ENCODE measurements at regions not wholly inside any gene's neighbourhood (a gene's known extent, or its start where the extent isn't known, plus 50 kb on each side); places are given as distances from the start of the nearest gene placed in this dataset.
A peak's percentile ranks its signal among the peaks of the same experiment; 100 is the strongest.

DNA sequence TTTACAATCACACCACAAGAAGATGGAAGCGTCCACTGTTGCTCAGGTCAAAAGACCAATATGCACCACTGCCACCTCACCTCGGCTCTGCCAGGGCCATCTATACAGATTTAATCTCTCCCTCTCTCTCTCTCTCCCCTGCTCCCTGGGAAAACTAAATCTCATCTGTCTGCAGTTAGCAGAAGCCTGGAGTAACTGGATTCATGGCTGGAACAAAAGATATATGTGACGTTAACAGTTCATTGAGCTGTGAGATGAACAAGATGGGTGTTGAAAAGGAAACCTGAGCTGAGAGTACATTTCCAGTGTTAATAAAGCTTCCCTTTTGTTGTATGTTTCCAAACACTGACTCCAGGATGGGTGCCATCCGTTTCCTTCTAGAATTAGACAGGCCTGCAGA lies 369.7 kb downstream of the CDK5RAP2 start:
- no peak for DNase-seq

- DNase-seq: no peak
Observed at GRCh38 chr9:120202856-120203654, 376.9 kb downstream of the CDK5RAP2 start.

GRCh38 chr9:120198027-120198426 lies 381.9 kb downstream of the CDK5RAP2 start:
- no peak for DNase-seq

DNA sequence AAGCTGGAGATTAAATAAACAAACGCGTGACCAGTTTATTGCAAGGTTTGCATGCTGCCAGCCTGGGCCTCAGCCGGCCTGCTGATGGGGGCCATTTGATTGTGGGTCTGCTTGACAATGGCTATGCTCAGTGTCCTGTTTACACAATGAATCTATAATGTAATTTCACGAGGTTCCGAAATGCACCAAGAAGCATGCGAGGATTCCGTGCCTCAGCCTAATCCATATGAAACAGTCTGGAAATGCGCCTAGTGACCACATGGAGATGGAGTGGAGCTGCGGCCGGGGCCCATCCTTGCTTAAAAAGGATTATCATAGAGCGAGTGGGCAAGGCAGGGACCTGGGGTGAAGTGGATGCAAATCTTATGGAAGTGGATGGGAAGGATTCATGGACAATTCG lies 382.4 kb downstream of the CDK5RAP2 start:
- no peak for DNase-seq

DNA sequence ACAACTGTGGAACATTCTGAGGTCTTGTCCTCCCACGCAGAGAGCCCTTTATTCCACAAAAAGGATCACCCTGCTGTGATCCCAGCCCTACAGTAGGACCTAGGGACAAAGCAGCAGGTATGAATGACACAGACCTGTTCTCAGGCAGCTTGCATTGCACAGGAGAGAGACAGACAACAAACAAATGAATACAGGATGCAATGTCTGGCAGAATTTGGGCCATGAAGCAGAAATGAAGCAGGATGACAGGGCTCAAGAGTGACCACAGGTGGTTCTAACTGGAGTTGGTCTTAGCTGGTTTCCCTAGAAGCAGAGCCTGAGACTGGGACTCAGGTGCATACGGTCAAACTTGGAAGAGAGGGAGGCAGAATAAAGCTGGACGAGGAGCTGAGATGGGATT lies 388.8 kb downstream of the CDK5RAP2 start:
- DNase-seq: no peak

- no peak for DNase-seq
Observed at GRCh38 chr9:120187758-120188157, 392.2 kb downstream of the CDK5RAP2 start.

DNA sequence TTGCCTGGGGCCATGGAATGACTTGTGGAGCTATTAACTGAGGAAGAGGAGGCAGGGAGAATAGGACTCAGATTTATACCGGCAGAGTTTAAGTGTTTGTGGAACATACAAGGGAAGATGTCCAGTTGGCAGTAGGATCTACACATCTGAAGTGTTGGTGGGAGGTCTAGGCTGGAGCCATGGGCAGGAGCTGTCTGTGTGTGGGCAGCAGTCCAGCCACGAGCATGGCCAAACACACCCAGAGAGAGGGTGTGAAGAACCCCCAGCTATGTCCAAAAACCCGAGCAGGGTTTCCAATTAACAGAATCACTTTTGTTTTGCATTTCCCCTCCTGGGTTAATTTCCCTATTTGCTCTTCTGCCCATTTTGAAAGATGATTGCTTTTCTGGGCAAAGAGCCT lies 393.7 kb downstream of the CDK5RAP2 start:
- DNase-seq: no peak

DNA sequence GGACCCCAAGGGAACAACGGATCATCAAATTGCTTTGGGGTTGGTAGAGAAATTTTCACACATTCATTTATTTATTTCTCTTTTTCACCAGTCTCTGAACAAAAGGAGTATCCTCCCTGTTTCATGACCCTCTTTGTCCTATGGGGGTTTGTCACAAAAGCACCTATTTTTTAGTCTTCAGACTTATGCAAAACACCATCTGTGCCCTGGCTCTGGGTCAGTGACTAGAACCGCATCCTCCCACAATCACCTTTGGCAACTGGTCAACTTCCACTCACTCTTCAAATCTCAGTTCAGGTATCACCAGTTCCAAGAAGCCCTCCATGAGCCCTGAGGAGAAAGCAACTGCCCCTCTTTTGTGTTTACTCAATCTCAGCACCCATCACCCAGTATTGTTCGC lies 395.7 kb downstream of the CDK5RAP2 start:
- peak in 1 of 2 experiments; percentile 42 for DNase-seq

DNA sequence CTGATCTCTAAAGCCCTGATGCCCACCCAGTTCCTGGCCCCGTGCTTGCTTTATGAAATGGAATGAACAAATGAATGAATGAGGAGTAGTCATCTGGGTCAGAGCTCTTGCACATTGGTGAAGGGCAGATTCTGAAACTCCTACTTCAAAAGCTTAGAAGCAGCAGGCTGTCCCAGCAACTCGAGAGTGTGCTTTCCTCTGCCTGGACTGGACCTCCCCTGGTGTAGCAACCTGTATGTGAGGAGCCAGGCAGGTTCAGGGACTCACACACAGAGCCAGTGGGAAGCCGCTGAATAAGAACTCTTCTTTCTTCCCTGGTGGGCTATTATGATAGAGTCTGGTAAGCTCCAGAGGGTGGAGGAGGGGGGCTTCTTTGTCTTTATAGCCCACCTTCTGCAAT lies 396.4 kb downstream of the CDK5RAP2 start:
- no peak for DNase-seq

- no peak for DNase-seq
Observed at GRCh38 chr9:120182011-120182410, 398.0 kb downstream of the CDK5RAP2 start.

DNA sequence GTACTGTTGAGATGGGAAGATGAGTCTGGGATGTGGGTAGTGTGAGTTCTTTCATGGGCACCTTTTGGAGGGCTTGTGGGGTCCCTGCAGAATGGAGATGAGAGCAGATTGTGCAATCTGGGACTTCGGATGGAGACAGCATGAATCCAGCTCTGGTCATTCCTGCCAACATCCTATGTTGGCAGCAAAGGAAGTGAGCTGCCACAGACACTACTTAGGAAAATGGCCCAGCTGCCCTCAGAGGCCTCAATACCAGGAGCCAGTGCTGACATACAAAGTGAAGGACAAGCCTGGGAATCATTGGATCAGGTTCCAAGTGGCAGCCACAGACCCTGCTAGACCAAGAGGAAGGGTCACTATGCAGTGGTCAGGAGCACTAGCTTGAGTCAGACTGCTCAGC lies 402.8 kb downstream of the CDK5RAP2 start:
- DNase-seq: no peak

- DNase-seq: peak in 1 of 2 experiments; percentile 56
Observed at GRCh38 chr9:120175031-120175430, 404.9 kb downstream of the CDK5RAP2 start.

- DNase-seq: peak; percentile 34 to 74
Observed at GRCh38 chr9:120161776-120162175, 418.2 kb downstream of the CDK5RAP2 start.

- no peak for DNase-seq
Observed at GRCh38 chr9:120158221-120158620, 421.7 kb downstream of the CDK5RAP2 start.

DNA sequence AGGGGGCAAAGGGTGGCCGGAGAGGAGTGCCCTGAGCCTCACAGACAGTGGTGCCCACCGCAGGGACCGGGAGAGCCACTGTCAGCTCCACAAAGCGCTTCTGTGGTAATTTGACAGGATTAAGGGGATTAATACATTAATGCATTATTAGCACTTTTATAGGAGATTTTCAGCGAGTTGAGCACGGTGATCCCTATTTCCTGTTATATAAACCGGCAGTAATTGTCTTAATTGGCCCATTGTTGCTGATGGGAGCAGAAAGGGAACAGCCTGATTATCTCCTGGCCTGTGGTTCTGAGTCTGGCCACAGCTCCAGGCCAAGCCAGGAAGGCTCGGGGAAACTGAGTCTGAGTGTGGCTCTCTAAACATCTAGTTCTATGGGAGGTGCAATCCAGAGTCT lies 423.6 kb downstream of the CDK5RAP2 start:
- peak; percentile 63 to 92 for DNase-seq

DNA sequence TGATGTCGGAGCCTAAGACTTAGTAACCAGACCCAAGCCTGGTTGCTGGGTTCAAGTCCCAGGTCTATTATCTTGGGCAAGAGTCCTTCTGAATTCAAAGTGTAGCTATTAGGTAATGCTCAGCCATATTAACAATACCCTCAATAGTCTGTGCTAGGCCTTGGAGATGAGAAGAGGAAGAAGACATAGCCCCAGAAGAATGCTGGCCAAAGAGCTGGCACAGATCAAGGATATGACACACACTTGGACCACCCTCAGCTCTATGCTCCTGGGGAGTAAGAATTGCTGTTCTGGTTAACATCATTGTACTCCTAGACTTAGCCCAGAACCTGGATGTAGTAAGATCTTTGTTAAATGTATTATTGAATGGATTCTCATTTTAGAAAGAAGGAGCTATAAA lies 426.7 kb downstream of the CDK5RAP2 start:
- no peak for DNase-seq

DNA sequence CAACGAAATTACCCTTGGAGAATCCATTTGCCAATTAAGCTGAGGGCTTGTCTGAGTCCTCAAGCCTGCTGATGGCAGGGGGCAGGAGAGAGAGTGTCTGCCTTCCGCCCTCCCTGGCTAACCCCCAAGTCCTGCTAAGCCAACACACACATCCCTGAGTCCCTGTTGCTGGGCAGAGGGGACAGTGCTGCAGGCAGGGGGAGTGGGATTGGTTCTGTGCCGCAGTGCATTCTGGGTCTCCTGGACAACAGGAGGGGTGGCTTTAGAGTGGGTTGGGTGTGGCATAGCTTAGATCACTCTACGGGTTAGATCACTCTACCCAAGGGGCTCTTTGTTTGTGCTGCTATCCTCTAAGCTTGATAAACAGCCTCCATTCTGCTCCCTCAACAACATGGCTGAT lies 427.7 kb downstream of the CDK5RAP2 start:
- peak; percentile 90 to 94 for DNase-seq

GRCh38 chr9:120151806-120152205 lies 428.2 kb downstream of the CDK5RAP2 start:
- peak; percentile 42 to 87 for DNase-seq

- DNase-seq: no peak
Observed at GRCh38 chr9:120151149-120151548, 428.8 kb downstream of the CDK5RAP2 start.

DNA sequence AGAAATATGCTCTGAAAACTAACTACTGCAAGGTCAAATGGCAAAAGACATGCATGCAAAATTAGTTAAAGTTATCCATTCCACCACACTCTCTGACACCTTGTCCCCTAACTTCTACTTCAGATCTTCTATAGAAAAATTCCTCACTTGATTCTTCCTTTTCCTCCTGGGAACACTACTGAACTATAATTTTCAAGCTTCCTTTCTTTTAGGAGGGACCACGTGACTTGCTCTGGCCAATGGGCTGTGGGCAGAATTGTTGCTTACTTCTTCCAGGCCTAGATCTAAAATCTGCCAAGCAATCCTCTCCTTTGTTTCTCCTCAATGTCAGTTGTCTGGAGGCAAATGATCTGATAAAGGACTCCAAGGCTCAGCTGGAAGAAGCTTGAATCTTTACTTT lies 441.0 kb downstream of the CDK5RAP2 start:
- no peak for DNase-seq

- DNase-seq: no peak
Observed at GRCh38 chr9:120137186-120137840, 442.7 kb downstream of the CDK5RAP2 start.

DNA sequence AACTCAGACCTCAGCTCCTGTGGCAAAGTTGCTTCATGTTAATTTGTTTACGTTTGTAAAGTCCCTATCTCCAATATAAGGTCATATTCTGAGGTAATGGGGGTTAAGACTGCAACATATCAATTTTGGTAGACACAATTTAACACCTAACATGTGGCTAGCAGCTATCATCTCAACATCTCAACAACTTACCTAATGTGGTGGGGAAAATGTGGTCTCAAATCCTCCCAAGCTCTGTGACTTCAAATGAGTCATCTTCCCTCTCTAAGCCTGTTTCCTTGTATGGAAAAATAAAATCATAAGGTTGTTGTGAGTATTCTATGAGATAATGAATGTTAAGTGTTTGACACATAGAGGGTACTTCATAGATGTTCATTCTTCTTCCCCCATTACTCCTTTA lies 443.3 kb downstream of the CDK5RAP2 start:
- DNase-seq: no peak

GRCh38 chr9:120117081-120117480 lies 462.9 kb downstream of the CDK5RAP2 start:
- DNase-seq: no peak

DNA sequence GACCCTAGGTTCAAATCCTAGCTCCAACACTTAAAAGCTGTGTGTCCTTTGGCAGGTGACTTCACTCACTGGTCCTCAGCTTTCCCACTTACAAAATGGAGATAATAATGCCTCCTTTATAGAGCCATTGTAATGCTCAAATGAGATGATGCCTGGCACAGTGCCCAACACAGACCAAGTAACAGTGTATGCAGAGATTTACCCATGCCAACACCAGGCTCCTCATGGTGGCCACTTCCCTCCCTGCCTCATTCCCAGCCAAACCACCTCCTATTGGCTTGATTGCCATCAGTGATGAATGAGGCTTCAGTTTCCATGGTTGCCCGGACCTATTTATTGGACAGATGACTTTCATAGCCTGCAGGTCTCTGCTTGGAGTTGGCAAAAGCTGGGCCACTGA lies 469.4 kb downstream of the CDK5RAP2 start:
- no peak for DNase-seq

DNA sequence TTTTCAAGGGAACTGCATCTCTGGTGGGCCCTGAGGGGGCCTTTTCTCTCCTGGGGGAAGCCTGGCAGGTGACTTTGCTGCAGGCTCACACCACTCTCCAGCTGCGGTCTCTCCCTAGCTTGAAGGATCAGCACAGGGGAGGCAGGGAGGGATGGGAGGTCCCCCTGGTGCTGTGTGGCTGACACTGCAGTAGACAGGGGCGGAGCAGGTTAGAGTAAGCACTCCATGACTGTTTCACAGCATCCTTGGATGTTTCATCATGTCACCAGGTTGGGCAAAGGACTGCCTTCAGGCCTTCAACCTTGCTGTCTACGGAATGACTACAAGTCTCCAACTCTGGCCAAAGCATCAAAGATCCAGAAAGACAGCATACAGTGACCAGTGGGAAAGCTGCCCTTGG lies 470.7 kb downstream of the CDK5RAP2 start:
- peak; percentile 22 to 67 for DNase-seq

Data from NCI-H524 (cell line).